Stimulated activated CD4-positive, alpha-beta T cell treated with anti-CD3 and anti-CD28 coated beads, TNF-alpha, amount 100 ng/mL, for 1 hour (primary cell): ENCODE measurements at regions not wholly inside any gene's neighbourhood (a gene's known extent, or its start where the extent isn't known, plus 50 kb on each side); places are given as distances from the start of the nearest gene placed in this dataset.

Experiments used
- DNase-seq, 3 donors: peaks; one replicate each; pipeline ENCODE4 v3.0.0-alpha.2; 2020; ENCODE audit warnings: low read depth in 3 of 3, low spot score in 1 of 3

DNA sequence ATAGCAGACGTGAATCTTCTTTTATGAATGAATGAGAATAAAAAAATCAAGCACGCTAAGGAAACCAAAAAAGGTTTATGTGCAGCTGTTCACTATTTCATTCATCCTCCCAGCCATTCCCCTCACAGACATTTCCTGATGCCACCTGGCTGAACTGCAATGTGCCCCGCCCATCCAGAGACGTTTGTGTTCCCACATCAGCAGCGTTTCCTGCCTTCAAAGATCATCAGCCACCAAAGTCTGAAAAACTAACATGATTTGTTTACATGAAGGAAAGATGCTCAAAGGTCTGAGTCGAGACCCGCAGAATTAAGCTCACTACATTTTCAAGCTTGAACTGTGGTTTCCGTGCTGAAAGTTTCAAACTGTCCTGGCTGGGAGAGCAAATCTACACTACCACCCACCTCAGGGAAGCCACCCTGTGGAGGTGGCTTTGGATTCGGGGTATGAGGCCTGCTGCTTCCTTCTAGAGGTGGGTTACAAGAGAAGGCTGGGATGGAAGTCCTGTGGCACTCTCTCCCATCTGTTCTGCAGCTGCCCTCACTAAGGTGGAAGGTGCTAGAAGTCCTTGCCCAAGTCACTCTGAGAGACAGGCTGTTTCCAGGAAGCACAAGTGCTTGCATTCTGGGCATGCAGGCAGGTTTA is 201.3 kb upstream of the OSR1 start:
- DNase-seq = no peak

DNA sequence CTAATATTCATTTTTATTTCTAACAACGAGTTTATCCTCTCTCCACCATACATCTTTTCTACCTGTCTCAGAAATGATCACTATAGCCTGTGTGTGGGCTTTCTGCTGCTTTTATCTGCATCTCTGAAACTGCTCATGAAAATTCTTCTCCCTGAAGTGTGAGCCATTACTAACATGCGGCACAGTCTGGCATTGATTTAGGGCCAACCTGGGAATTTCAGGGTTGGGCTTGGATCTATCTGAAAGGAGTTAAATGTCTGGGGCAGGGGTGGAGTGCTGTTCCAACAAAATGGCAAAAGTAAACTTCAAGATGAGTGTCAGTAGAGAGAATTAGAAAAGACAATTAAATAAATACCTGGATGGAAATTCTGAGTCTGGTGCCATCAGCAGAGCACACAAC is 198.2 kb upstream of the OSR1 start:
- DNase-seq = no peak

DNA sequence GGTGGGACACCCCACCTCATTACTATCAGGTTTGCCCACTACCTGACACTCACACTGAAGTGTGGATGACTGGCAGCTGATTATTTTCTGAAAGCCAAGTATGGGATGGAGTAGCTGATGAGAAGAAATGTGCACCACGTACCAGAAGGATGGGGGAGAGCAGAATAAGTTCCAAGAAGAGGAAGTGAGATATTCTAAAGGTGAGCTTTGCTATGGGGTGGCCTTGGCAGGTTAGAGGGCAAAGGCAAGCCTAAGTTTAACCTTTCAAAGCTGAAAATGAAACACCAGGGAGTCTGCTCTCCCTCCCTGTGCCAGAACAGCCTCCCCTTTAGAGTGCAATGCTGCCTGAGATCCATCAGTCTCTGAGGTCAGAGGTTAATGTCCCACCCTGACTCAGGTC is 196.1 kb upstream of the OSR1 start:
- no peak for DNase-seq

DNA sequence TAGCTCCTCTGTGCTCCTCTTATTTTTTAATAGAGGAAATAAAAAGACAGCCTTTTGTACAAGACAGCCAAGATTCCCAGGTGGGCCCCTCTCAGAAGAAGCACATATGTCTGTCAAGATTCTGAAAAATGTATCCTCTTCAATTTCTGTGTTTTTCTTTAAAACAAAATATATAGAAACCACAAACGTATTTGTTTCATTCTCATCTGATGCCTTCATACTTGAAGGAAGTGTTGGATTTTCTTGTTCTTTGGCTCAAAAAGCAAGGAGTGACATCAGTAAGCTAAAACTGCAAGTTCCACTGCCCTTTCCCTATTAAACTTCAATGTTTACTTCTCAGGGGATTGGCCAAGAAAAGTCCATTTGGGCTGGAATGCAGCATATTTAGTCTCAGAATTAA is 193.8 kb upstream of the OSR1 start:
- no peak for DNase-seq

DNA sequence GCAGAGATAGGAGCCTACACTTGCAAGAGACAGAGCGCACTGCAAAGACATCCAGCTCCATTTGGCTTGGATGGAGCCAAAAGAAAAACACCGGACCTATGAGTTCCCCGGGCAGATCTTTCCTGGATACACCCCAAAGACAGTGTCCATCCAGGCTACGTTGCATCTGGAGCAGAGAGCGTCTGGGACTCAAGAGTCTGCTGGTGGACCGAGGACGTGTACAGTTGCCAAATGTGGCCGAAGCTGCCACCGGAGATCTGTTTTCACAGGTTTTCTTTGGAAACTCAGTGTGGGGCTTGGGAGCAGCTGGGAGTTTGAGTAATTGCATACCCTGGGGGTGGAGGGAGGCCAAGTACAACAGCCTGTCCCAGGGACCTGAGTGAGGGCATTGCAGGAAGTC is 192.3 kb upstream of the OSR1 start:
- DNase-seq = no peak

DNA sequence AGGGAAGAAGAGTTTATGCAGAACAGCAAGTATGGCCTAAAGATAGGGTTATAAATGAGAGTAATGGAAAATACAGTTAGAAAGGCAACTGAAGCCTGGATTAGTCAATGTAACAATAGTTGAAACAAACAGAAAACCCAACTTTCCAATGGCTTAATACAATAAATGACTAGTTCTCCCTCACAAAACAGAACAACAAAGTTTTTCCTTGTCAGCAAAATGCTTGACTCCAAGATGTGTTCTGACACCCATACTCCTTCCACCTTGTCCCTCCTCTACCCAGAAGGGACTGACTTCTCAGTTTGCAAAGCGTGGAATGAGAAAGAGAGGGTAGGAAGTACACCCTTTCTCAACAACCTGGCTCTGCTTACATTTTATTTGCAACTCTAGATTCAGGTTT is 191.4 kb upstream of the OSR1 start:
- no peak for DNase-seq

DNA sequence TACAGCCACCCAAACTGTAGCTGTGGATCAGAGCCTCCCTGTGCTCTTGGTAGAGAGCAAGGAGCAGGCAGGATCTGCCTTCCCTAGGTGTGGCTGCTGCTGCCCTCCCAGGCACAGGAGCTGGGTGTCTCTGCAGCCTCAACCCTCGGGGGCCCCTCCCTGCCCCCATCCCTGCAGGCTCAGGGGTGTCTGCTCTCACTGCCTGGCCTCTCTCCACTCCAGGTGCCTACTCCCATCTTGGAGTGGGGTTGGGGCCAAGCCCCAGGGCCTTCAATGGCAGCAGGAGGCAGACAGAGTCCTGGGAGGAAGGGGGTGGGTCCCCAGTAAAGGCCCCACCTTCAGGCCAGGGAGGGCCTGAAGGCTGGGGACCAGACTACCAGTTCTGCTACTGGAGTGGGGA is 189.7 kb upstream of the OSR1 start:
- no peak for DNase-seq

DNA sequence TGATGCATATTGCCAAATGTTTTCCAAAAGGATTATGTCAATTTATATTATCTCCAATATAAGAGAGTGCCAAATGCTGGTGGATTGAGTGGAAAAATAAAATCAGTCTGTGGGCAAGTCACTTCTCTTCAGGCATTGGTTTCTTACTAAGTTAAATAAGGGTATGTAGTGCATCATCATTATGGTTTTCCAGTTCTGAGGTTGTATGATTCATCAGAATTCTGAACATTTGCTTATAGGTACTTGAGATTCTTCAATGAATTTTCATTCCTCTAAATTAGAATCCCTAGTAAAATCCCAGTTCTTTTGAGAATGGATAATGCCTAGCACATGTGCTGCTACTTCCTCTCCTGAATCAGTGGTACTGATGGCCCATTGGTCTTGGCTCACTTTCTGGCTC is 188.9 kb upstream of the OSR1 start:
- no peak for DNase-seq

DNA sequence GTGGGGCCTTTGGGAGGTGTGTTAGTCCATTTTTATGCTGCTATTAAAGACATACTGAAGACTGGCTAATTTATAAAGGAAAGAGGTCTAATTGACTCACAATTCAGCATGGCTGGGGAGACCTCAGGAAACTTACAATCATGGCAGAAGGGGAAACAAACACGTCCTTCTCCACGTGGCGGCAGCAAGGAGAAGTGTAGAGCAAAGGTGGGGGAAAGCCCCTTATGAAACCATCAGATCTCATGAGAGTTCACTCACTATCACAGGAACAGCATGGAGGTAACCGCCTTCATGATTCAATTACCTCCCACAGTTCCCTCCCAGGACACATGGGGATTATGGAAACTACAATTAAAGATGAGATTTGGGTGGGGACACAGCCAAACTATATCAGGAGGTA is 187.1 kb upstream of the OSR1 start:
- DNase-seq = no peak

DNA sequence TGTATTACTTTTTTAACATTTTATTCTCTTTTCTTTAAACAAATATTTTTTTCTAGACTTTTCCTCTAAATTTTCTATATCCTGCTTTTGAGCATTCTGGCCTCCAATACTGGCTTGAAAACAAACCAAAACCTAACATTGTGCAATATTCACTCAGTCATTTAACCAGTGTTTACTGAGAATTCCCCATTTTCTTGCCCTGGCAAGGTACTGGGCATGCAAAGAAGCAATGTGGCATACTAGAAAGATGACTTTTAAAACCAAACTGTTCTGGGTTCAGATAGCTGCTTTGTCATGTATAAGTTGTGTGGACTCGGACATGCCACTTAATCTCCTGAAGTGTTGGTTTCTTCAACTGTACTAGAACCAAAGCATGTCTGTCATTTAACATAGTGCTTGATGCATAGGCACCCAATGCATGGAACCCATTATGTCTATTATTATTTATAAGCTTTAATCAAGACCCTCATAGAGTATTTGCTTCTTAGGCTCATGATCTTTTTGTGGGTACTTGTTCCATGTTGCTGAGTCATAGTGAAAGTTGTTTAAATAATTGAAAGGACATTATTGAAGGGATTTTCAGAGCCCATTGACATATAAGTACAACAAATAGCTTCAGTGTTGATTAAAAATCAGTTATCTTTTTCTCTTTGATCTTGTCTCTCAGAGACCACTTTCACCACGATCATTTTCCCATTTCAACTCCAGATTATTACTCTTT is 185.4 kb upstream of the OSR1 start:
- no peak for DNase-seq

DNA sequence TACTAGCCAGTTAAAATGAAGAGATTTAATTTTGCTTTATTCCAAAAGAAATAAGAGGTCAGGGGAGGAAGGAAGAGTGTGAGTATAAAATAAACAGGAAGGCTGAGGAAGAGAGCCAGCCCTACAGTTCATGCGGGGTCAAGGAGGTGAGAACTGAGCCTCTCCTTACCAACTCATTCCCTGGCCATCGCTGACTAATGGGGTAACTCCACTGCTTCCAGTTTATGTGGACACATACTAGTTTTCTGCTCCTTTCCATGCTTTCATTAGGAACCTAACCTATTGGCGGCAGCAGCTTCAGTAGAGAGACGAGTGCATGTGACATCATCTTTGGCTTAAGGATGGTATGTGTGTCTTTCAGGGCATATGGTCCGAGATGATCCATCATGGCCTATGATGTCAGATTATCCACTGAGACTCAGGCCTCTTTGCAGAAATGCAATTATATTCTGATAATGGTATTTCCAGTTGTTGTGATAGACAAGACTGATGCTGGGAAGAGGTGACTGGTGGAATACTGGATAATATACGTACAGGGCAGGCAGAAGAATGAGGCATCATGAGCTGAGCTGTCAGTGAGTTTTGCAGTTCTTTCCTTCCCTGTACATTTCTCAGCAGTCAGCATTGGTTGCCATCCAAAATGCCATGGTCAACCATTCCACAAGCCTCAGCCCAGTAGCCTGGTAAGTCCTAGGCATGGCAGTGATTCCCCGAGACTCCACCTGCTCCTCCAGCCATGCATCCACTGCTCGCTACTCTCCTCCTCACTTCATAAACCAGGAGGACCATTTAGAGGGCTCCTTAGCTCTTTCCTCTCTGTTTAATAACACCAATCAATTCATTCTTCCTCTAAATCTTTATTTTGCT is 184.6 kb upstream of the OSR1 start:
- no peak for DNase-seq

DNA sequence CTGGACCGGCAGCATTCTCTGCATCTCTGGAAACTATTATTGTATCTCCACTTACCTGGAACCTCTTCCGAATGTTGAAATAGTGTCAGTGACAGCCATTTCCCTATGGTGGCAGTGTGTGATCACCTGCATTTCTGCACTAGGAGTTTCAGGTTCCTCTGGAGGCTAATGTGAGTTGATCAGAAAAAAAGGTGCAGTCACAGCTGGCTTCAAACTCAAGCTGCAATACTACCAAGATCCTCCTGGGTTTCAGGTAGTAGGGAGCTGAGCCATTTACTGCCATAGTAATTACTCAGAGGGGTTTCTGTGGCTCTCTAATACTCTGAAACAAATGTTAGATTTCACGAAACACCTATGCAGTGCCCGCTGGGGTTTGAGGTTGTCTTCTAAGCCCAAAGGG is 183.5 kb upstream of the OSR1 start:
- DNase-seq = no peak

DNA sequence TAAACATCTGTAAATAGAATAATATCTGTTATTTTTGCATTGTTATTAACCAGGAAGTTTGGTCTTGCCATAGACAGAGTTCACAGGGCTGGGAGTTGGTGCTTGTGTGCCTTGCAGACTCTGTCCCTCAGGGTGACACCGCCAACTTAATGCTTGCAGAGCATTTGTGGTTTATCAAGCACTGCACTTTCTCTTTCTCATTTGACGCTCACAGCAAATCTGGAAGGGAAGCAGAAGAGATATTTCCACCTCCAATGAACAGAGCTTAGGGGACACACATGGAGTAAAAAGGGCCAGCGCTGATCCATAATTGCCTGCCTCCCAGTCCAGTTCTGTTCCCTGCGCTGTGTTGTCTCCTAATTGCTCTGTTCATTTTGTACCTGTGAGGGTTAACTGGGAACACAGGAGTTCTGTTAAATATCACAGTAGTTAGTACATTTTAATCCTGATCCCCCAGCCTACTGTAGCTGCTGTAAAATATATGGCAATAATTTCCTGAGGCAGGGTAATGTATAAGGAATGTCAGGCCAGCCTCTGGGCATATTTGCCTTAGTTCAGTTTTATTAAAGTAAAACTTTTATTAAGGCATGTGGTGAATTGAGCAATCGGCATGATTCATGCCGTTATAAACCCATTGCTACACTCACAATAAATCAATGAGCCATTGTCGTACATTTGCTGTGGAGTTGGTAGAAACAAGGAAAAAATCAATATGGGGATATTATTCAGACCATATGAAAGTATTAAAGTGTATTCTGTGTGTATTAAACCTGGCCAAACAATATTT is 182.5 kb upstream of the OSR1 start:
- no peak for DNase-seq

DNA sequence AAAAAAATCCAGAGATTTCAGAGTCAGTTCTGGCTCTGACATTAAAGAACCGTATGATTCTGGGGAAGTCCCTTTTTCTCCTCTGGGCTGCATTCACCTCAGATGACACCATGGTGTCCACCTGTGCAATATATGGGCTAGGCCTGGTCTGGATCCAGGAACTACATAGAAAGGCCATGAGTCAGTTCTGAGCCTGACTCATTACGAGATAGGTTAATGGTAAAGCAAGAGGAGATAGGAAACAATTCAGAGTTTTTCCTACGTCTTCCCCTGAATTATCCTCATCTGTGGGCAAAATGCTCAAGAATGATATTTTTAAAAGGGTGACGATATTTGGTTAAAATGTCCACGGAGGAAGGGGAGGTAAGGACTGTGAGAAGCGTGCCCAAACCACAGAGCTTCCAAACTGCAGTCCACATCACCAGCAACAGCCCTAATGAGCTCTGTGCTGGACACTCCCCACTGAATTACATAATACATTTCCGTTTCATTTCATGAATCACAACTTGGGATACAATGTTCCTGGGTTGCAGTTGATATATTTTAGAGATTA is 180.1 kb upstream of the OSR1 start:
- DNase-seq = no peak

DNA sequence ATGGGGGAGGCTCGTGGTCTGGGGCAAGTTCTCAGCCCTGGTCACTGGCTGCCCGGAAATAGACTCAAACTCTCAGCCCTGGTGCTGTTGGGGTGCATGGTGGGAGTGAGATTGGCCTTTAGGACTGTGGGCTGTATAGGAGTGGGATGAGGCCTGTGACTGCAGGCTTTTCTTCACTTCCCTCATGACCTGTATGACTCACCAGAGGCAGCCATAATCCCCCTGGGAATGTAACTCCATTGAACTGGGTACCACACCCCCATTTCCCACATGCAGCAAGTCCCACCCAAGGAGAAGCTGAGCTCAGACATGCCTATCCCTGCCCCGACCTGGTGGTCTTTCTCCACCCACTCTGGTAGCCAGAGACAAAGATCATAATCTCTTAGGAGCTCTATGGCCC is 177.7 kb upstream of the OSR1 start:
- no peak for DNase-seq

DNA sequence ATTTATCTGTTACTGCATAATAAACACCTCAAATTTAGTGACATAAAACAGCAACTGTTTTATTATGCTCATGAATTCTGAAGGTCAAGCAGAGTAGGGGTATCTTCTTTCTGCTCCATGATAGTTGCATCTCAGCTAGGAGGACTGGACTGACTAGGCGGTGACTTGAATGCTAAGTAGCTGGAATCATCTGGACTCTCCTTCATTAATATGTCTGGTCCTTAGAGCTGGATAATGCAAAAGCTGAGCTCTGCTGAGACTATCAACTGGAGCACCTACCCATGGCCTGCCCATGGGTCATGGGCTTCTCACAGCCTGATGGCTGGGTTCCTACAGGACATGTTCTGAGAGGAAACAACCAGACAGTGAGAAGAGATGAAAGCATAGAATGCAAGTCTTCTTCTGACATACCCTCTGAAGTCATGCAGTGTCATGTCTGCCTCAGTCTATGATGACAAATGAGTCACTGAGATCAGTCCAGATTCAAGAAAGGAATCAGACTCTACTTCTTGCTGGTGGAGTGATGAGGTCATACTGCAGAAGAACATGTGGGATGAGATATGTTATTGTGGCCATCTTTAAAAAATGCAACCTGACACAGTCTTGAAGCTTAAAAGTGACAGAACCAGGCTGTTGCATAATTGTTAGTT is 174.2 kb upstream of the OSR1 start:
- no peak for DNase-seq

DNA sequence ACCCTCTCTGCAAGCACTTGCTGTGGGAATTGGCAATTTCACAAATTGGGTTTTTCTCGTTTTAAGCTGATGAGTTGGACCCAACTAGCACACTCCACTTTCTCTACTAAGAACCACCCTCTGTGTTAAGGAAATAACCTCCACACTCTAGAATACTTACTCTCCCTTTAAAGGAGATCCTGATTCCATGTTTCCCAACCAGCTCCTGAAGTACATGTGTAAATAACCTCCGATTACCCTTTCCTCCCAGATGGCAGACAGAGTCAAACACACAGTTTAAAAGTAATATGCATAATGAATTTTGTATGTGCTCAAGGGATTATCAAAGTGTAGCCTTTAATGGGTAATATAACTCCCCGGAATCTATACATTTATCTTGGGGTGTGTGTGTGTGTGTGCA is 171.3 kb upstream of the OSR1 start:
- DNase-seq = no peak

DNA sequence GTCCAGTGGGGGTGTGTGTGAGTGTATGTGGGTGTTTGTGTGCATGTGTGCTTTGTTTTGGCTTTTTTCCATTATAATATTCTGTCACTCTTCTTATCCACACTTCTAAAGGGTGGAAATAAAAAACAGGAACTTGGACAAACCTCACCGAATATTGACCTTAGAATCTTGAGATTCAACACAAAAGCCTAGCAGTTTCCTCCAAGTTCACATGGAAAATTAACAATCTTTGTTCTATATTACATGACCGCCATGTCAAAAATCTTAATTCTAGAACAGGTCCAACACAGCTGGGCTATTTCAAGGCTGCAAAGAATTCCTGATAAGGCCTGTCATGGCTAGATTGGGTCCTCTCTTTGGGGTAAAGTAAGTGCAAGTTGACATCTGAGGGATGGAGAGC is 169.3 kb upstream of the OSR1 start:
- no peak for DNase-seq

DNA sequence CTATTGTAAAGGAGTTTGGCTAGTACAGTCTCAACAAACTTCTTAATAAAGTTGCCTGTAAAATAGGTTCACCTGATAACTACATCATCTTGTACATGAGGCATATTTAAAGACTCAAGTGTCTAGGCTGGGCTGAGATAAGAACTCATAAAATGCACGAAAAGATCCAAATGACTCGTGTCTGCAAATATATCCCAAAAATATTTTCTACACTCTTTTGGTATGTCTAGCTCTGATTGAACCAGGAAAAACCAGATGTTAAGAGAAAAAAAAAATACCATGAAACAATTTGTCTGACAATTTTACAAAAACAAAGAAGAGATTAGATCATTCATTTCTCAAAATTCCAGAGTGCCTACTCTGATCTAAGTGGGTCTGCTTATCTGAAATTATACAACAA is 166.9 kb upstream of the OSR1 start:
- no peak for DNase-seq

DNA sequence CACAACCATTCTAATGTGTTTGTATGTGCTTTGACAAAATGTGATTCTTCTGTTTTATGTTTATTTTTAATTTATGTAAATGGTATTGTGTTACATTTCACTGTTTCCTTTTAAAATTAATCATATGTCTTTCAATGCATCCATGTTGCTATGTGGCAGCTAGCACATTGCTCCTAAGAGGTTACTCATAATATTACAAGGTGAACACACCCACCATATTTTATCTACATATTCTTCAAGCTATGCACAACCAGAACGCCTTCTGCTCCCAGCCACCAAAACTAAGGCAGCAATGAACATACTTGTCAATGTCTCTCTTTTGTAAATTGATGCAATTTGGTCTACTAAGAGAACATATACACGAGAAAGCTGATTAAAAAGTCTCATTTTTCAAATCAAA is 160.6 kb upstream of the OSR1 start:
- no peak for DNase-seq

DNA sequence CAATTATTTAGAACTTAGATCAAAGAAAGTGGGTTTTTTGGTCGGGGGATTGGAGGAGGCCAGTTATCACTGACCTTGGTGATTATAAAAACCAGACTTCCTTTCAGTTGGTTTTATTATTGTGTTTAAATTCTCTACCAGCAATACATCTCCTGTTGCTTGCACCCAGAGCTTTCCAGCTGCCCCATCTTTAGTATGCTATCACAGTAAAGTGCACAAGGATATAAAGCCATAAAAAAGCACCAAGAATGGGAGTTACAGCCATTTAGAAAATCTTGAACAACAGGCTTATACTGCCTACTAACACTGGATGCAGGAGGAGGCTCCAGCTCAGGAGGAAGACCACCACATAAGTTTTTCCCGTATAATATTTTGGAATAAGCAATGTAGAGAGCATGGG is 148.7 kb upstream of the OSR1 start:
- no peak for DNase-seq
